ENCODE measurements at regions not wholly inside any gene's neighbourhood (a gene's known extent, or its start where the extent isn't known, plus 50 kb on each side); places are given as distances from the start of the nearest gene placed in this dataset.

- H3K27me3 ChIP-seq: no peaks in the 10 kb centered on the region
- H3K9me3 ChIP-seq: no peaks in the 10 kb centered on the region
- no peak for DNase-seq
- peaks cover 0 to 19% of the 10 kb centered on the region in 2 donors for H3K4me1 ChIP-seq
- peak overlapping the region in 1 of 2 donors; percentile 77 for H3K27ac ChIP-seq
- H3K36me3 ChIP-seq: no peaks in the 10 kb centered on the region
- no peak for ATAC-seq
- no peak for TF ChIP-seq CTCF (IDR thresholded peaks at IDR 0.05)
- intact Hi-C loops (cut with DNase I): no loop called here
- H3K4me3 ChIP-seq: no peak overlapping the region
Measured at GRCh38 chr5:15007646-15008045, 136.1 kb upstream of the ANKH start.

- no peaks in the 10 kb centered on the region for H3K27me3 ChIP-seq
- H3K27ac ChIP-seq: no peak overlapping the region
- ATAC-seq (peak; percentile 70), DNase-seq (peak in 1 of 4 donors; percentile 51)
- H3K4me3 ChIP-seq: no peak overlapping the region
- no peaks in the 10 kb centered on the region for H3K36me3 ChIP-seq
- no peaks in the 10 kb centered on the region for H3K9me3 ChIP-seq
- TF ChIP-seq CTCF (IDR thresholded peaks at IDR 0.05): no peak
- intact Hi-C loops (cut with DNase I): no loop called here
- peaks cover 0 to 17% of the 10 kb centered on the region in 2 donors for H3K4me1 ChIP-seq
Measured at GRCh38 chr5:15004506-15004905, 132.9 kb upstream of the ANKH start.

- H3K9me3 ChIP-seq: no peaks in the 10 kb centered on the region
- ATAC-seq (peak; percentile 87), DNase-seq (peak in 2 of 4 donors; percentile 46 to 64)
- H3K4me3 ChIP-seq: no peak overlapping the region
- H3K27ac ChIP-seq: no peak overlapping the region
- peak; percentile 72 to 81 for TF ChIP-seq CTCF (IDR thresholded peaks at IDR 0.05)
- no peaks in the 10 kb centered on the region for H3K27me3 ChIP-seq
- no peaks in the 10 kb centered on the region for H3K36me3 ChIP-seq
- intact Hi-C loops (cut with DNase I): no loop called here
- peaks cover 0 to 7% of the 10 kb centered on the region in 2 donors for H3K4me1 ChIP-seq
Measured at GRCh38 chr5:15003511-15003920, 131.9 kb upstream of the ANKH start.

- no peaks in the 10 kb centered on the region for H3K36me3 ChIP-seq
- no peak for TF ChIP-seq CTCF (IDR thresholded peaks at IDR 0.05)
- intact Hi-C loops (cut with DNase I): no loop called here
- no peak overlapping the region for H3K27ac ChIP-seq
- H3K4me3 ChIP-seq: no peak overlapping the region
- ATAC-seq (no peak), DNase-seq (no peak)
- H3K4me1 ChIP-seq: peaks cover 0 to 2% of the 10 kb centered on the region in 2 donors
- no peaks in the 10 kb centered on the region for H3K27me3 ChIP-seq
- H3K9me3 ChIP-seq: no peaks in the 10 kb centered on the region
Measured at GRCh38 chr5:15002791-15003190, 131.2 kb upstream of the ANKH start.

- Histone ChIP-seq H3K4me1 (peaks cover 0 to 2% of the 10 kb centered on the region in 2 donors), H3K9me3 (no peaks in the 10 kb centered on the region), H3K4me3 (no peak overlapping the region), H3K27ac (no peak overlapping the region), H3K27me3 (no peaks in the 10 kb centered on the region), H3K36me3 (no peaks in the 10 kb centered on the region)
- ATAC-seq (no peak), DNase-seq (no peak)
- intact Hi-C loops (cut with DNase I): no loop called here
- TF ChIP-seq CTCF (IDR thresholded peaks at IDR 0.05): no peak
Measured at GRCh38 chr5:15002173-15002572, 130.6 kb upstream of the ANKH start.

All from left lung (tissue), 4 donors.